Progenitor cell of endocrine pancreas (in vitro differentiated cells): ENCODE measurements at regions not wholly inside any gene's neighbourhood (a gene's known extent, or its start where the extent isn't known, plus 50 kb on each side); places are given as distances from the start of the nearest gene placed in this dataset.
"Not testable (repeated sequence)": the region's sequence is repeated elsewhere in the genome, so short reads cannot be mapped to it uniquely, and the experiment has no call there.

Source experiments
- DNase-seq: peaks from one replicate; pipeline ENCODE4 v3.0.0; 2021; ENCODE audit warnings: low spot score; ENCODE audit not compliant: unreplicated experiment
- H3K27ac Mint-ChIP-seq: 2 replicates; pipeline ENCODE4 v1.8.0; 2021; ENCODE audit warnings: mild to moderate bottlenecking, moderate library complexity, mixed read lengths
- H3K27me3 Mint-ChIP-seq: 2 replicates; pipeline ENCODE4 v1.8.0; 2021; ENCODE audit warnings: mixed read lengths
- H3K36me3 Mint-ChIP-seq: 2 replicates; pipeline ENCODE4 v1.8.0; 2022; ENCODE audit warnings: mixed read lengths; ENCODE audit not compliant: insufficient read depth
- H3K4me1 Mint-ChIP-seq: 2 replicates; pipeline ENCODE4 v1.8.0; 2021; ENCODE audit warnings: low read depth, mixed read lengths
- H3K4me3 Mint-ChIP-seq: 2 replicates; pipeline ENCODE4 v1.8.0; 2021; ENCODE audit warnings: low read depth, mild to moderate bottlenecking, moderate library complexity, mixed read lengths
- H3K9me3 Mint-ChIP-seq: 2 replicates; pipeline ENCODE4 v1.8.0; 2021; ENCODE audit warnings: low read depth, mixed read lengths
- TF ChIP-seq, protein P1 (sequence below): fragments of 200-600 bp; sonication (generic); IDR thresholded peaks from one replicate; pipeline ENCODE4 v1.5.0; 2021; ENCODE audit warnings: antibody characterized with exemption, mild to moderate bottlenecking; ENCODE audit not compliant: unreplicated experiment

DNA sequence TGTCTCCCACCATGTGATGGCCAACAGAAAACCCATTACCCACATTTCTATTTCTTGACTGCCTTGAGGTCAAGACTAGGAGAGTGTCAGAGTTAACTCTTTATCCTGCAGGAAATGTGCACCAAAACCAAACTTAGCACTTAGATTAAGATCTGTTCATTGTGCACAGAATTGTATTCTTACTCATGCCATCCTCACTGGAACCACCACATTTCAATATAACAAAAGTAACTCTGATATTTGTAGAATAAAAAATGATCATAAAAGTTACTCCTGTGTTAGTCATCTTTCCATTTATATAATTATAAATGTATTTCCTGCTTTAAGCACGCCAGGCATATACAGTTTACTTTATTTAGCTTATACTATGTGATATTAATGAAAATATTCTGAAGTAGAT is 193.0 kb upstream of the DPYD start:
- TF ChIP-seq, protein P1, sequence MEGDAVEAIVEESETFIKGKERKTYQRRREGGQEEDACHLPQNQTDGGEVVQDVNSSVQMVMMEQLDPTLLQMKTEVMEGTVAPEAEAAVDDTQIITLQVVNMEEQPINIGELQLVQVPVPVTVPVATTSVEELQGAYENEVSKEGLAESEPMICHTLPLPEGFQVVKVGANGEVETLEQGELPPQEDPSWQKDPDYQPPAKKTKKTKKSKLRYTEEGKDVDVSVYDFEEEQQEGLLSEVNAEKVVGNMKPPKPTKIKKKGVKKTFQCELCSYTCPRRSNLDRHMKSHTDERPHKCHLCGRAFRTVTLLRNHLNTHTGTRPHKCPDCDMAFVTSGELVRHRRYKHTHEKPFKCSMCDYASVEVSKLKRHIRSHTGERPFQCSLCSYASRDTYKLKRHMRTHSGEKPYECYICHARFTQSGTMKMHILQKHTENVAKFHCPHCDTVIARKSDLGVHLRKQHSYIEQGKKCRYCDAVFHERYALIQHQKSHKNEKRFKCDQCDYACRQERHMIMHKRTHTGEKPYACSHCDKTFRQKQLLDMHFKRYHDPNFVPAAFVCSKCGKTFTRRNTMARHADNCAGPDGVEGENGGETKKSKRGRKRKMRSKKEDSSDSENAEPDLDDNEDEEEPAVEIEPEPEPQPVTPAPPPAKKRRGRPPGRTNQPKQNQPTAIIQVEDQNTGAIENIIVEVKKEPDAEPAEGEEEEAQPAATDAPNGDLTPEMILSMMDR: no peak
- no peaks in the 10 kb centered on the region for H3K4me1 Mint-ChIP-seq
- no peaks in the 10 kb centered on the region for H3K36me3 Mint-ChIP-seq
- H3K4me3 Mint-ChIP-seq: no peak overlapping the region
- no peak overlapping the region for H3K27ac Mint-ChIP-seq
- no peak for DNase-seq
- H3K9me3 Mint-ChIP-seq: no peaks in the 10 kb centered on the region
- no peaks in the 10 kb centered on the region for H3K27me3 Mint-ChIP-seq

DNA sequence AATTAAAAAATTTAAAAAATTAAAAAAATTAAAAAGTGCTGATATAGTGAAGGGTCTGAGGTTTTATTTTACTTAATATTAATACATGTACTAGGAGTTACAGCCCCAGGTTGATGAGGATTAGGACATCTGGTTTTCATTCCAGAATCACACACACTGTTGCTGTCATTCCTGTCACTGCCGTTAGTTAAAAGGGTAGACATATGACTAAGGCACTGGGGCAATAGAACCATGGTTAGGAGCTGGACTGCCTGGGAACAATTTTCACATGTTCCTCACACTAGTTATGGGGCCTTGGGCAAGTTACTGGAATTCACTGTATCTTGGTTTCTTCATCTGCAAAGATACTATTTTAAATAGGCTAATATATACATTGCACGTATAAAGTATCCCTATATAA is 191.8 kb upstream of the DPYD start:
- DNase-seq: no peak
- peaks cover 8% of the 10 kb centered on the region for H3K36me3 Mint-ChIP-seq
- H3K4me3 Mint-ChIP-seq: no peak overlapping the region
- peaks cover 9% of the 10 kb centered on the region for H3K9me3 Mint-ChIP-seq
- H3K4me1 Mint-ChIP-seq: no peaks in the 10 kb centered on the region
- TF ChIP-seq, protein P1: no peak
- H3K27ac Mint-ChIP-seq: no peak overlapping the region
- H3K27me3 Mint-ChIP-seq: no peaks in the 10 kb centered on the region

DNA sequence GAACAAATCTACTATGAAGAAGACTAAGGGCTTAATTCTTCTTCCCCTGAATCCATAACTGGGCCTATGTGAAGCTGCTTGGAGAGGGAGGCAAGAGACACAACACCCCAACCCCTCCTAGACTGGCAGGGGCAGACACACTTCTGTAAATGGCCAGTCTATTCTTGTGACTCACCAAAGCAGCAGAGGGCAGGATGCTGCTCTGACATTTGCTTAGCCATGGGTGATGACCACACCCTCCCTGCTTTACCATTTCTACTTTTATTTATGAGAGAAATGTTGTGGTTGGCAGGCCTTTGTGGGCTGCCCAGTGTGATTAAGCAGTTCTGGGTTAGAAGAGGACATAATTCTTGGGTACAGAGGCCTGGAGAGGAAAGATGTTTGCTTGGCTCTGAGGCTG is 189.8 kb upstream of the DPYD start:
- no peak for DNase-seq
- TF ChIP-seq, protein P1: no peak
- H3K4me1 Mint-ChIP-seq: no peaks in the 10 kb centered on the region
- H3K36me3 Mint-ChIP-seq: peaks cover 13% of the 10 kb centered on the region
- peaks cover 20% of the 10 kb centered on the region for H3K9me3 Mint-ChIP-seq
- H3K4me3 Mint-ChIP-seq: no peak overlapping the region
- H3K27me3 Mint-ChIP-seq: no peaks in the 10 kb centered on the region
- H3K27ac Mint-ChIP-seq: no peak overlapping the region

DNA sequence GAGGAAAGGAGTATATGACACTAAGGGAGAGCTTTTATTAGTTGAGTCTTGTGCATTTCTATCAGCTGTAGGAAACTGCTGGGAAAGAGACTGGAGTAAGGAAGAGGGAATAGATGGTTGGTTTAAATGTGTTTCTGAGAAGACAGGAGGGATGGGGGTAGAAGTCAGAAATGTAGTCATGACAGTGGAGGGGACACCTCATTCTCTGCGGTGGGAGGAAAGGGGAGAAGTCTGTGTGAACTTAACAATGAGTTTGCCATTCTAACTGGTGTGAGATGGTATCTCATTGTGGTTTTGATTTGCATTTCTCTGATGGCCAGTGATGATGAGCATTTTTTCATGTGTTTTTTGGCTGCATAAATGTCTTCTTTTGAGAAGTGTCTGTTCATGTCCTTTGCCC is 187.5 kb upstream of the DPYD start:
- DNase-seq, H3K27me3 Mint-ChIP-seq, H3K4me3 Mint-ChIP-seq, H3K27ac Mint-ChIP-seq, H3K4me1 Mint-ChIP-seq: not testable (repeated sequence)
- H3K9me3 Mint-ChIP-seq: peaks cover 20% of the 10 kb centered on the region
- H3K36me3 Mint-ChIP-seq: peaks cover 13% of the 10 kb centered on the region

DNA sequence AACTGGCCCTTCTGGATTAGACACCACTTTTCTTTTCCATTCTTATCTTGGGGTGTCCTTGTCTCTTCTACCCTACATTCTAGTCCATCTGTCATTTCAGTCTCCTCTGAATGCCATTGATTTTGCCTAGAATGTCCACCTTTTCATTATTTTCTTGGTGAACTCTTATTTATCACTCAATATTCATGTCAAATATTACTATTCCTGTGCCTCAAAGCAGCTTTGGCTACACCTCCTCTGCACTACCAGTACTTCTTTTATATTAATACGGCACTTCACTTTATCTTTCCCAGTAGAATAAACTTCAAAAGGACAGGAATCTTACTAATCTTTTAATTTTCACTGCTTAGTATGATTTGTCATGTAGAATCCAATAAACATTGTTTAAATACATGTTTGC is 186.4 kb upstream of the DPYD start:
- Mint-ChIP-seq H3K4me3 (no peak overlapping the region), H3K27me3 (no peaks in the 10 kb centered on the region), H3K27ac (no peak overlapping the region), H3K36me3 (peaks cover 13% of the 10 kb centered on the region), H3K4me1 (peaks cover 1% of the 10 kb centered on the region), H3K9me3 (peaks cover 20% of the 10 kb centered on the region)
- TF ChIP-seq, protein P1: no peak
- no peak for DNase-seq

DNA sequence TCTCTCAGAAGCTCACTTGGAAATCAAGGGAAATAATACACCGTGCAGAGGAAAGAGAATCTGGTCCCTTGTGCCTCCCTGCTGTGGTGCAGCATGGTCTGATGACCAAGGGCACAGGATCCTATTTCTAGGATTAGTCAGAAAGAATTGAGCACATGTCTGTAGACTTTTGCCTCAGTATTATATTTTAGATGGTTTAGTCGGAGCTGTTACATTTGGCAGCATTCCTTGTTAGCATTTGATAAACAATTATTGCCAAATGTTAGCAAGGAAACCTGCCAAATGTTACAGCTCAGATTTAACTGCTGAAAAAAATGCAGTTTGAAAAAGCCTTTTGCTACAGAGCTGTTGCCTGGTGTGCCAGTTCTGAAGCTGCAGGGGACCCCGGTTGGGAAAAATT is 183.5 kb upstream of the DPYD start:
- Mint-ChIP-seq H3K27me3 (no peaks in the 10 kb centered on the region), H3K36me3 (peaks cover 13% of the 10 kb centered on the region), H3K4me3 (no peak overlapping the region), H3K4me1 (peaks cover 1% of the 10 kb centered on the region), H3K9me3 (peaks cover 20% of the 10 kb centered on the region), H3K27ac (no peak overlapping the region)
- TF ChIP-seq, protein P1: no peak
- DNase-seq: no peak
